AG10803 (cell line): ENCODE measurements at regions not wholly inside any gene's neighbourhood (a gene's known extent, or its start where the extent isn't known, plus 50 kb on each side); places are given as distances from the start of the nearest gene placed in this dataset.
"Not testable (repeated sequence)": the region's sequence is repeated elsewhere in the genome, so short reads cannot be mapped to it uniquely, and the experiment has no call there.

ENCODE experiments used
- DNase-seq: peaks from one replicate; pipeline ENCODE4 v3.0.0; 2010; ENCODE audit warnings: low read depth
- H3K4me3 ChIP-seq: 2 replicates; pipeline ENCODE4 v1.5.1; 2011; ENCODE audit warnings: mild to moderate bottlenecking, low read length, control low read depth
- CTCF ChIP-seq: conservative IDR thresholded peaks from 2 replicates; pipeline ENCODE4 v1.5.1; 2011; ENCODE audit warnings: mild to moderate bottlenecking, low read length, control low read depth, inconsistent platforms

DNA sequence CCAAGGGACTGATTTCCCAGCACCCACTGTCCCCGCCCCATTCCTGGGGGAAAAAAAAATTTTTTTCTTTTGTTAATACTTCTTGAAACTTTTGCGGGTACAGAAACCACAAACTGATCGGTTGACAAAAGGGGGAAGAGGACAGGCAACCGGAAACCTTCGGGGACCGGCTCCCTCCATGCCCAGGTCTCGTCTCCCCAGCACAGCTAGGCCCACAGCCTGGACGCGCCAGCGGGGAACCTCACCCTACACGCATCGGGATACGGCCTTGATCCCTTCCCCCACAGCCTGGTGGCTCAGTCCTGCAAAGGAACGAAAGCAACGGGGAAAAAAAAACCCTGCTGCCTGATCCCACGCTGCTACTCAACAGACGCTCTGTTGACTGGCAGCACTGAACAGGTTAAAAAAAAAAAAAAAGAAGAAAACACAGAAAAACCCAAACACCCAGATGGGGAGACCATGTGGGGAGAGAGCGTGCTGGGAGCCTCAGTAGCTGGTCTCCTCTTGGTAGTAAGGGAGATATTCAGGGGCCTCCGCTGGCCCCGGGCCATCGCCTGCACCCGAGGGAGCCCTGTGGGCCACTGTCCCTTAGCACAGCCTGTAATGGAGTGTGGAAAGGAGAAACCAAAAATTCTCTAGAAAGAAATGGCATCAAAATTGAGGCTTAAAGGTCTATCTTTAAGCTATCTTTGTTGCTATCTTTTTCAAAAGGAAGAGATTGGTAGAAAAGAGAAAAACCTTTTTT lies 185.7 kb downstream of the POTEC start:
- DNase-seq, H3K4me3 ChIP-seq: not testable (repeated sequence)

DNA sequence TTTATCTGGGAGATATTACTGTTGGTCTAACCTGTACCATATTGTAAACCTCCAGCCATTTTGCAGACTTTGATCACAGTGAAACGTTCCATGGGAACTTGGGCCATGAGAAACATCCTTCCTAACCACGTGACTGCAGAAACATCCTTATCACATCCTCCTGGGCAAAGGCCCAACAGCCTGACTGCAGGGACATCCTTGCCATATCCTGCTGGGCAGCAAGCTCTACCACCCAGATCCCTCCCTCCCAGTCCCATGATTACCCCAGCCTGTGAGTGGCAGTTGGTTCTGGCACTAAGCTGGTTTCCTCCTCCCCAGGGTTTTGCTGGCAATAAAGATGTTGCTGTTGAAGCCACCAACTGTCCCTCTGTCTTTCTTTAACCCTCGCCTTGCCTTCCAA lies 201.2 kb downstream of the POTEC start:
- not testable (repeated sequence) for DNase-seq, H3K4me3 ChIP-seq

- DNase-seq, H3K4me3 ChIP-seq: not testable (repeated sequence)
Measured at GRCh38 chr18:14336017-14336416, 203.8 kb upstream of the ZNF519 start.

GRCh38 chr18:14321217-14321616 lies 189.0 kb upstream of the ZNF519 start:
- not testable (repeated sequence) for DNase-seq, H3K4me3 ChIP-seq

DNA sequence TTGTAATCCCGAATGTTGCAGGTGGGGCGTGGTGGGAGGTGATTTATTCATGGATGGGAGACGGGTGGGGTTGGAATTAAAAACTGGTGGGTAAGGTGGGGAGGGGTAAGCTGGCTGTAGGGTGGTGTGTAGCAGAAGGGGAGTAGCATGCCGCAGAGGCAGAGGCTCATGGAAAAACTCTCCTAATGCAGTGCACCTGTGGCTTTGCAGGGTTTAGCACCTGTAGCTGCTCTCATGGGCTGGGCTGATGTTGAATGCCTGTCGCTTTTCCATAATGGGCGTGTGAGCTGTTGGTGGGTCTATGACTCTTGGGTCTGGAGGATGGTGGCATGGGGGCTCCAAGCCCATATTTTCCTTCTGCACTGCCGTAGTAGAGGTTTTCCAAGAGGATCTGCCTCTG lies 169.0 kb upstream of the ZNF519 start:
- not testable (repeated sequence) for DNase-seq, H3K4me3 ChIP-seq

DNA sequence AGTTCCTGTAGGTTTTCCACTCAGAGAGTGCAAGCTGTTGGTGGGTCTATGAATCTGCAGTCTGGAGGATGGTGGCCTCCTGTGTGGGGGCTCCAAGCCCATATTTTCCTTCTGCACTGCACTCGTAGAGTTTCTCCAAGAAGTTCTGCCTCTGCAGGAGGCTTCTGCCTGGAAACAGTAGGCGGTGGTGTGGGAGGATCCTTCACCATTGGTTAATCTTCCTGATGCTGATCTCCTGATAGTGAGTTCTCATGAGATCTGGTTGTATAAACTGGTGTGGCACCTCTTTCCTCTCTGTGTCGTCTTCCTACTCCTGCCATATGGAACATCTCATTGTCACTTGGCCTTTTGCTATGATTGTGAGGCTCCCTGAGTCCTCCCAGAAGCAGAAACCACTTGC lies 162.8 kb upstream of the ZNF519 start:
- not testable (repeated sequence) for H3K4me3 ChIP-seq, DNase-seq

- no peak for TF ChIP-seq CTCF
- no peak overlapping the region for H3K4me3 ChIP-seq
- DNase-seq, result no peak
Measured at GRCh38 chr18:14285053-14285452, 152.8 kb upstream of the ZNF519 start.

DNA sequence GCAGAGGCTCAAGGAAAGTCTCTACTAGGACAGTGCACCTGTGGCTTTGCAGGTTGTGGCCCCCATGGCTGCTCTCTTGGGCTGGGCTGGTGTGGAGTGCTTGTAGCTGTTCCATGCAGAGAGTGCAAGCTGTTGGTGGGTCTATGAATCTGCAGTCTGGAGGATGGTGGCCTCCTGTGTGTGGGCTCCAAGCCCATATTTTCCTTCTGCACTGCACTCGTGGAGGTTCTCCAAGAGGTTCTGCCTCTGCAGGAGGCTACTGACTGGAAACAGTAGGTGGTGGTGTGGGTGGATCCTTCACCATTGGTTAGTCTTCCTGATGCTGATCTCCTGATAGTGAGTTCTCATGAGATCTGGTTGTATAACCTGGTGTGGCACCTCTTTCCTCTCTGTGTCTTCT lies 143.2 kb upstream of the ZNF519 start:
- not testable (repeated sequence) for DNase-seq, H3K4me3 ChIP-seq

DNA sequence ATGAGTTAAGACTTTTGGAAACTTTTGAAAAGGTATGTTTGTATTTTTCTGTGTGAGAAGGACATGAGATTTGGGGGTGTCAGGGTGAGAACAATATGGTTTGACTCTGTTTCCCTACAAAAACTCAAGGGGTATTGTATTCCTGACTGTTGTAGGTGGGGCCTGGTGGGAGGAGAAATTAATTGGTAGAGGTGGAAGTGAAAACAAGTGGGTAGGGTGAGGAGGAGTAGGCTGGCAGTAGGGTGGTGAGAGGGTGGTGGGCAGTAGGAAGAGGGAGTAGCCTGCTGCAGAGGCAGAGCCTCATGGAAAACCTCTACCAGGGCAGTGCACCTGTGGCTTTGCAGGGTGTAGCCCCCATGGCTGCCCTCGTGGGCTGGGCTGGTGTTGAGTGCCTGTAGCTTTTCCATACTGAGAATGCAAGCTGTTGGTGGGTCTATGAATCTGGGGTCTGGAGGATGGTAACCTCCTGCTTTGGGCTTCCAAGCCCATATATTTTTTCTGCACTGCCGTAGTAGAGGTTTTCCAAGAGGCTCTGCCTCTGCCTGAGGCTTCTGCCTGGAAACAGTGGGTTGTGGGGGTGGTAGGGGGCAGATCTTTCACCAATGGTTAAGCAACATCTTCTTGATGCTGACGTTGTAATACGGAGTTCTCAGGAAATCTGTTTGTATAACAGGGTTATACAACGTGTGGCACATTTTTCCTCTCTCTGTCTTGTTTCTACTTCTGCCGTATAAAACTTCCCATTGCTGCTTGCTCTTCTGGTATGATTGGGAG lies 133.6 kb upstream of the ZNF519 start:
- H3K4me3 ChIP-seq, result not testable (repeated sequence)

GRCh38 chr18:14262786-14263185 lies 130.6 kb upstream of the ZNF519 start:
- not testable (repeated sequence) for DNase-seq, H3K4me3 ChIP-seq

More for the DNA sequence above, 133.6 kb upstream of the ZNF519 start:
- DNase-seq, result not testable (repeated sequence)

DNA sequence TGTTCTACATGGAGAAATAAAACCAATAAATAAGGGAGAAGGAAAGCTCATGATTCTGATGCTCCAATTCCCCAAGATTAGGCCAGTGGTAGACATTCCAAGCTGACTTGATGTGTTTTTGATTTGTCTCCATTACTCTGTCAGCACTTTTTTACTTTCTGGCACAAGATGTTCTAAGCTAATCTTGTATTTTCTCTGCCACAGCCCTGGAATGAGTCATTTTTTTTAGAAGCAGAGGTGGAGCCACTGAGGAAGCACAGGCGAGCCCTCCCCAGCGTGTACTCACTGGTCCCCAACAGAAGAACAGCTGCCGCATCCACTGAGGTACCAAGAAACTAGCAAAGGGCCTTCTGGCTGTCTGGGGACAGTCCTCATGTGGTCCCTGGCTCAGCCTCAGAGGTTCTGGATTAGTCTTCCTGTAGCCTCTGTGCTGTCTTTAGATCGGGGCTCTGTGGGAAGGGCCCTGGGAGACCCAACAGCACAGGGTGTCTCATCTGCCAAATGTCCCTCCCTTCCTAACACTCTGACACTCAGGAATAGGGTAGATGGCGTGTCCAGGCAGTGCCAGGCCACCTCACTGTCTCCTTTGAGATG lies 117.9 kb upstream of the ZNF519 start:
- H3K4me3 ChIP-seq, DNase-seq: not testable (repeated sequence)

GRCh38 chr18:14239224-14239623 lies 107.0 kb upstream of the ZNF519 start:
- not testable (repeated sequence) for H3K4me3 ChIP-seq, DNase-seq

DNA sequence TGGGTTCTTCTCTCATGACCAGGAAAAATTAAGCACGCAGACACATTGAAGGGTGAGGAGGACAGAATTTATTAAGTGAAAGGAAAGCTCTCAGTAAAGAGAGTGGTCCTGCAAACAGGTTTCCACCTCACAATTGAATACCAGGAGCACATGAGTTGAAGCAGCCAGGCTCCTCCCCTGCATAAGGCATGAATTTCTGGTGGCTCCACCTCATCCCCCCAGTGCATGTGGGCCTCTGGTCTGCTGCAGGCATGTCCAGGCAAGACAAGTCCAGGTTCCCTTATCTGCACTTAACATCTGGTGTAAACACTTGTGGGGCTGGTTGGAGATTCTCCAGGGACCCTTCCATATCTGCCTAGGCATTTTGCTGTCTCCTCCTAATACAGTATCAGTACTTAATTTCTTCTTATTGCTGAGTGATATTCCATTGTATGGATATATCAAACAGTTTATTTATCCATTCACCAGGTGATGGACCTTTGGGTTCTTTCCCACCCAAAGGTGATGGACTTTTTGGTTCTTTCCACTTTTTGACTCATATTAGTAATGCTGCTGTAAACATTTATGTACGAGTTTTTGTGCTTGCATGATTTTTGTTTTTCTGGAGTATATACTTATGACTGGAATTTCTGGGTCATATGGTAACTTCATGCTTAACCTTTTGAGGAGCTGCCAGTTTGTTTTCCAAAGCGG lies 104.3 kb upstream of the ZNF519 start:
- not testable (repeated sequence) for DNase-seq, H3K4me3 ChIP-seq

DNA sequence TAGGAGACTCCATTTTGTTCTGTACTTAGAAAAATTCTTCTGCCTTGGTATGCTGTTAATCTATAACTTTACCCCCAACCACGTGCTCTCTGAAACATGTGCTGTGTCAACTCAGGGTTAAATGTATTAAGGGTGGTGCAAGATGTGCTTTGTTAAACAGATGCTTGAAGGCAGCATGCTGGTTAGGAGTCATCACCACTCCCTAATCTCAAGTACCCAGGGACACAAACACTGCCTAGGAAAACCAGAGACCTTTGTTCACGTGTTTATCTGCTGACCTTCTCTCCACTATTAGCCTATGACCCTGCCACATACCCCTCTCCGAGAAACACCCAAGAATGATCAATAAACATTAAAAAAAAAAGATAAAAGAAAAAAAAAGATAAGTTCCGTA lies 93.0 kb upstream of the ZNF519 start:
- not testable (repeated sequence) for DNase-seq, H3K4me3 ChIP-seq

DNA sequence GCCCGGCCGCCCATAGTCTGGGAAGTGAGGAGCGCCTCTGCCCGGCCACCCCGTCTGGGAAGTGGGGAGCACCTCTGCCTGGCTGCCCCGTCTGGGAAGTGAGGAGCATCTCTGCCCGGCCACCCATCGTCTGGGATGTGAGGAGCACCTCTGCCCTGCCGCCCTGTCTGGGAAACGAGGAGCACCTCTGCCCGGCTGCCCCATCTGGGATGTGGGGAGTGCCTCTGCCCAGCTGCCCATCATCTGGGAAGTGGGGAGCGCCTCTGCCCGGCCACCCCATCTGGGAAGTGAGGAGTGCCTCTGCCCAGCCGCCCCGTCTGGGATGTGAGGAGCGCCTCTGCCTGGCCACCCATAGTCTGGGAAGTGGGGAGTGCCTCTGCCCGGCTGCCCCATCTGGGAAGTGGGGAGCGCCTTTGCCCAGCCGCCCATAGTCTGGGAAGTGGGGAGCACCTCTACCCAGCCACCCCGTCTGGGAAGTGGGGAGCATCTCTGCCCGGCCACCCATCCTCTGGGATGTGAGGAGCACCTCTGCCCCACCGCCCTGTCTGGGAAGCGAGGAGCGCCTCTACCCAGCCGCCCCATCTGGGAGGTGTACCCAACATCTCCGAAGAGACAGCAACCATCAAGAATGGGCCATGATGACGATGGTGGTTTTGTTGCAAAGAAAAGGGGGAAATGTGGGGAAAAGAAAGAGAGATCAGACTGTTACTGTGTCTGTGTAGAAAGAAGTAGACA lies 92.5 kb upstream of the ZNF519 start:
- not testable (repeated sequence) for H3K4me3 ChIP-seq, DNase-seq

DNA sequence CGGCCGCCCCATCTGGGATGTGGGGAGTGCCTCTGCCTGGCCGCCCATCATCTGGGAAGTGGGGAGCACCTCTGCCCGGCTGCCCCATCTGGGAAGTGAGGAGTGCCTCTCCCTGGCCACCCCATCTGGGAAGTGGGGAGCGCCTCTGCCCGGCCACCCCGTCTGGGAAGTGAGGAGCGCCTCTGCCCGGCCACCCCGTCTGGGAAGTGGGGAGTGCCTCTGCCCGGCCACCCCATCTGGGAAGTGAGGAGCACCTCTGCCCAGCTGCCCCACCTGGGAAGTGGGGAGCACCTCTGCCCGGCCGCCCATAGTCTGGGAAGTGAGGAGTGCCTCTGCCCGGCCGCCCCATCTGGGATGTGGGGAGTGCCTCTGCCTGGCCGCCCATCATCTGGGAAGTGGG lies 91.7 kb upstream of the ZNF519 start:
- not testable (repeated sequence) for H3K4me3 ChIP-seq, DNase-seq

- not testable (repeated sequence) for DNase-seq
Measured at GRCh38 chr18:14223231-14223822, 91.1 kb upstream of the ZNF519 start.

More at GRCh38 chr18:14223231-14223822, 91.1 kb upstream of the ZNF519 start:
- not testable (repeated sequence) for H3K4me3 ChIP-seq
